Breast epithelium (tissue), 4 donors: ENCODE measurements at regions not wholly inside any gene's neighbourhood (a gene's known extent, or its start where the extent isn't known, plus 50 kb on each side); places are given as distances from the start of the nearest gene placed in this dataset.

Experiments used
- DNase-seq, 2 donors: peaks; one replicate each; pipeline ENCODE4 v3.0.0-alpha.2; 2019; ENCODE audit warnings: low spot score in 2 of 2
- H3K27ac ChIP-seq, 2 donors: fragments of 200-600 bp; sonication (generic) in 1 of 2; one replicate each; pipeline ENCODE4 v1.5.1; 2016 to 2019; ENCODE audit warnings: mild to moderate bottlenecking in 1 of 2
- H3K27me3 ChIP-seq, 2 donors: fragments of 200-600 bp; sonication (generic) in 1 of 2; one replicate each; pipeline versions ENCODE4 v1.5.1 to v1.6.0; 2017 to 2019; ENCODE audit warnings: control low read depth in 1 of 2, mild to moderate bottlenecking in 1 of 2
- H3K36me3 ChIP-seq: fragments of 200-600 bp; one replicate; pipeline ENCODE4 v1.5.1; 2019
- H3K4me1 ChIP-seq, 2 donors: fragments of 200-600 bp; sonication (generic); one replicate each; pipeline ENCODE4 v1.5.1; 2016 to 2019; ENCODE audit warnings: control low read depth in 1 of 2
- H3K4me3 ChIP-seq, 3 donors: fragments of 200-600 bp; sonication (generic); 1 replicate in 2 of 3; 2 replicates in 1 of 3; pipeline ENCODE4 v1.5.1; 2016 to 2019; ENCODE audit warnings: mild to moderate bottlenecking in 3 of 3, moderate library complexity in 2 of 3
- H3K9me3 ChIP-seq, 2 donors: fragments of 200-600 bp; sonication (generic) in 1 of 2; one replicate each; pipeline ENCODE4 v1.5.1; 2016 to 2019; ENCODE audit warnings: control low read depth in 1 of 2
- CTCF ChIP-seq, 3 donors: fragments of 450-650 bp; IDR thresholded peaks; one replicate each; pipeline ENCODE4 v1.5.1; 2016 to 2017; ENCODE audit warnings: antibody characterized with exemption in 3 of 3, mild to moderate bottlenecking in 3 of 3, moderate library complexity in 3 of 3
- POLR2A ChIP-seq: fragments of 450-650 bp; IDR thresholded peaks from one replicate; pipeline ENCODE4 v1.6.1; 2016; ENCODE audit warnings: antibody characterized with exemption, mild to moderate bottlenecking, moderate library complexity
- POLR2AphosphoS5 ChIP-seq, 3 donors: sonication (generic); formaldehyde crosslinking; IDR thresholded peaks; one replicate each; pipeline ENCODE4 v1.6.1; 2017; ENCODE audit warnings: antibody characterized with exemption in 3 of 3
- intact Hi-C: fragments of 100-400 bp; cut with DNase I; formaldehyde crosslinking; loops from one replicate; pipeline ENCODE4 v1.15.1; 2023; ENCODE audit warnings: low total_unique reads

GRCh38 chr11:91187314-91187713 lies 964.5 kb upstream of the CHORDC1 start:
- no peaks in the 10 kb centered on the region for H3K27me3 ChIP-seq

GRCh38 chr11:91178366-91178765 lies 955.5 kb upstream of the CHORDC1 start:
- Histone ChIP-seq H3K4me3 (no peak overlapping the region), H3K4me1 (no peaks in the 10 kb centered on the region), H3K27me3 (no peaks in the 10 kb centered on the region), H3K9me3 (peaks cover 0 to 7% of the 10 kb centered on the region in 2 donors), H3K27ac (no peak overlapping the region), H3K36me3 (no peaks in the 10 kb centered on the region)
- intact Hi-C loops, result no loop called here
- TF ChIP-seq POLR2A, result no peak
- TF ChIP-seq POLR2AphosphoS5 (IDR thresholded peaks at IDR 0.05), result no peak
- no peak for TF ChIP-seq CTCF (IDR thresholded peaks at IDR 0.05)
- no peak for DNase-seq

More at GRCh38 chr11:91187314-91187713, 964.5 kb upstream of the CHORDC1 start:
- no peak overlapping the region for H3K4me3 ChIP-seq
- intact Hi-C loops, result no loop called here
- no peak for TF ChIP-seq POLR2A
- TF ChIP-seq POLR2AphosphoS5 (IDR thresholded peaks at IDR 0.05), result no peak
- TF ChIP-seq CTCF (IDR thresholded peaks at IDR 0.05), result no peak
- H3K36me3 ChIP-seq, result no peaks in the 10 kb centered on the region
- H3K27ac ChIP-seq, result no peak overlapping the region
- peaks cover 0 to 7% of the 10 kb centered on the region in 2 donors for H3K9me3 ChIP-seq
- H3K4me1 ChIP-seq, result no peaks in the 10 kb centered on the region
- no peak for DNase-seq

- intact Hi-C loops, result no loop called here
- no peaks in the 10 kb centered on the region for H3K27me3 ChIP-seq
- no peak for DNase-seq
- no peaks in the 10 kb centered on the region for H3K4me1 ChIP-seq
- H3K4me3 ChIP-seq, result no peak overlapping the region
- H3K36me3 ChIP-seq, result no peaks in the 10 kb centered on the region
- no peak for TF ChIP-seq POLR2A
- TF ChIP-seq CTCF (IDR thresholded peaks at IDR 0.05), result no peak
- TF ChIP-seq POLR2AphosphoS5 (IDR thresholded peaks at IDR 0.05), result no peak
- H3K9me3 ChIP-seq, result no peaks in the 10 kb centered on the region
- H3K27ac ChIP-seq, result no peak overlapping the region
These were observed 951.9 kb upstream of the CHORDC1 start for GRCh38 chr11:91174734-91175133.

DNA sequence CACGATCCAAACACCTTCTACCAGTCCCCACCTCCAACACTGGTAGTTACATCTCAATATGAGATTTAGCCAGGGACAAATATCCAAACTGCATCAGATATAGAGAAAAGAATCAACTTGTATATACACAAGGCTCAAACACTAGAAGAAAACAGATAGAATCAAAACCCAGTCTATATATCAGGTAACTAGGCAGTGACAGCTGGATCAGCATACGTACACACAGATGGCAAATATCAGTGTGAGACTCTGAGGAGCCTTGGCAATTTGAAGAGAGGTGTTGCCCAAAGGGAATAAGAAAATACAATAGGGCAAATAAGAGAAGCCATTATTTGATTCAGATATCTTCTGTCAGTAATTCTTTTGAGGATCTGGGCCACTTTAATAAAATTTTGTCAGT lies 951.3 kb upstream of the CHORDC1 start:
- TF ChIP-seq CTCF (IDR thresholded peaks at IDR 0.05) (no peak), POLR2A (no peak), POLR2AphosphoS5 (IDR thresholded peaks at IDR 0.05) (no peak)
- H3K4me1 ChIP-seq, result no peaks in the 10 kb centered on the region
- no peaks in the 10 kb centered on the region for H3K27me3 ChIP-seq
- H3K4me3 ChIP-seq, result no peak overlapping the region
- intact Hi-C loops, result no loop called here
- H3K36me3 ChIP-seq, result no peaks in the 10 kb centered on the region
- H3K27ac ChIP-seq, result no peak overlapping the region
- no peaks in the 10 kb centered on the region for H3K9me3 ChIP-seq
- DNase-seq, result no peak

GRCh38 chr11:91173701-91174100 lies 950.9 kb upstream of the CHORDC1 start:
- no peaks in the 10 kb centered on the region for H3K9me3 ChIP-seq
- intact Hi-C loops, result no loop called here
- DNase-seq, result no peak
- no peaks in the 10 kb centered on the region for H3K27me3 ChIP-seq
- H3K4me3 ChIP-seq, result no peak overlapping the region
- TF ChIP-seq CTCF (IDR thresholded peaks at IDR 0.05) (no peak), POLR2AphosphoS5 (IDR thresholded peaks at IDR 0.05) (no peak), POLR2A (no peak)
- no peaks in the 10 kb centered on the region for H3K4me1 ChIP-seq
- no peak overlapping the region for H3K27ac ChIP-seq
- H3K36me3 ChIP-seq, result no peaks in the 10 kb centered on the region
